Smooth muscle cell (in vitro differentiated cells): ENCODE measurements at regions not wholly inside any gene's neighbourhood (a gene's known extent, or its start where the extent isn't known, plus 50 kb on each side); places are given as distances from the start of the nearest gene placed in this dataset.

Source experiments
- DNase-seq: peaks from one replicate; lab custom pipeline; 2025; ENCODE audit not compliant: unreplicated experiment; lab: John Stamatoyannopoulos, UW
- H2AFZ ChIP-seq: fragments of 200-600 bp; sonication (generic); 2 replicates; pipeline ENCODE4 v1.6.0; 2016; ENCODE audit warnings: antibody characterized with exemption, low read depth, mild to moderate bottlenecking
- H3F3A ChIP-seq: fragments of 200-600 bp; sonication (generic); 2 replicates; pipeline ENCODE4 v1.6.0; 2017; ENCODE audit warnings: antibody characterized with exemption, low read depth
- H3K27ac ChIP-seq: fragments of 200-600 bp; sonication (generic); 2 replicates; pipeline ENCODE4 v1.5.1; 2016; ENCODE audit warnings: low read depth, mild to moderate bottlenecking
- H3K27me3 ChIP-seq: fragments of 200-600 bp; sonication (generic); 2 replicates; pipeline ENCODE4 v1.6.1; 2016; ENCODE audit warnings: low read depth, mild to moderate bottlenecking
- H3K36me3 ChIP-seq: fragments of 200-600 bp; sonication (generic); 2 replicates; pipeline ENCODE4 v1.5.1; 2016; ENCODE audit warnings: low read depth
- H3K4me1 ChIP-seq: fragments of 200-600 bp; sonication (generic); 2 replicates; pipeline ENCODE4 v1.5.1; 2016; ENCODE audit warnings: low read depth
- H3K4me2 ChIP-seq: fragments of 200-600 bp; sonication (generic); 2 replicates; pipeline ENCODE4 v1.6.0; 2016; ENCODE audit warnings: mild to moderate bottlenecking
- H3K4me3 ChIP-seq: fragments of 200-600 bp; sonication (generic); 2 replicates; pipeline ENCODE4 v1.5.1; 2016; ENCODE audit warnings: mild to moderate bottlenecking
- H3K79me2 ChIP-seq: fragments of 200-600 bp; sonication (generic); 2 replicates; pipeline ENCODE4 v1.6.0; 2016; ENCODE audit warnings: low read depth, mild to moderate bottlenecking
- H3K9ac ChIP-seq: fragments of 200-600 bp; sonication (generic); 2 replicates; pipeline ENCODE4 v1.6.0; 2016; ENCODE audit warnings: low read depth
- H3K9me3 ChIP-seq: fragments of 200-600 bp; sonication (generic); replicated peaks from 2 replicates; pipeline ENCODE4 v1.5.1; 2016; ENCODE audit warnings: low read depth
- H4K20me1 ChIP-seq: fragments of 200-600 bp; sonication (generic); 2 replicates; pipeline ENCODE4 v1.6.0; 2016; ENCODE audit warnings: low read depth
- WGBS: methylation state at CpG from one replicate; pipeline ENCODE4 v1.1.7; 2016; ENCODE audit warnings: low lambda C conversion rate; 5-methylcytosine and 5-hydroxymethylcytosine counted together
- TF ChIP-seq, protein P1 (sequence below): fragments of 200-600 bp; sonication (generic); IDR thresholded peaks from 2 replicates; pipeline ENCODE4 v1.5.1; 2017; ENCODE audit warnings: borderline replicate concordance, mild to moderate bottlenecking, antibody characterized with exemption; ENCODE audit not compliant: insufficient read depth, poor library complexity, severe bottlenecking

DNA sequence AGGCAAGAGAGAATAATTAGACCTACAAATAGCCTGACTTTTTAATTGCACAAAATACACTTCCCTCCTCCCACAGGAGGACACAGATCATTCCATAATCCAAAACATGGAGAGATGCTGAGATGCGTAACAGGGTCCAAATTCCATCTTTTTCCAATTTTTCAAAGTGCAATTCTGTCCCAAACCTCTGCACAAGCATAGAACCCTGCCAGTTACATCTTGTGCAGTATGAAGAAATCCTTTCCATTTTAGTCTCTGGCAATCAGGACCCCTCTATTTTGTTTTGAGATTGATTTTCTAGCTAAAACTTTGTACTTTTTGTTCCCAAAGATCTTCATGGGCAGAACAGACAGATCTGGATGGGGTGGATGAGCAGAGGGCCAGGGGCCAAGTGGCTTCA is 209.2 kb downstream of the B3GLCT start:
- DNase-seq, result no peak
- 96% methylated on average over 1 of the region's 1 CpG for WGBS
- Histone ChIP-seq H4K20me1 (no peaks in the 10 kb centered on the region), H3K4me1 (no peaks in the 10 kb centered on the region), H3K4me2 (no peak overlapping the region), H3K9ac (no peak overlapping the region), H2AFZ (no peak overlapping the region), H3K27me3 (peaks cover 17% of the 10 kb centered on the region), H3K9me3 (no peaks in the 10 kb centered on the region), H3K27ac (no peak overlapping the region), H3F3A (no peaks in the 10 kb centered on the region), H3K36me3 (no peaks in the 10 kb centered on the region), H3K79me2 (no peaks in the 10 kb centered on the region), H3K4me3 (no peak overlapping the region)
- TF ChIP-seq, protein P1, sequence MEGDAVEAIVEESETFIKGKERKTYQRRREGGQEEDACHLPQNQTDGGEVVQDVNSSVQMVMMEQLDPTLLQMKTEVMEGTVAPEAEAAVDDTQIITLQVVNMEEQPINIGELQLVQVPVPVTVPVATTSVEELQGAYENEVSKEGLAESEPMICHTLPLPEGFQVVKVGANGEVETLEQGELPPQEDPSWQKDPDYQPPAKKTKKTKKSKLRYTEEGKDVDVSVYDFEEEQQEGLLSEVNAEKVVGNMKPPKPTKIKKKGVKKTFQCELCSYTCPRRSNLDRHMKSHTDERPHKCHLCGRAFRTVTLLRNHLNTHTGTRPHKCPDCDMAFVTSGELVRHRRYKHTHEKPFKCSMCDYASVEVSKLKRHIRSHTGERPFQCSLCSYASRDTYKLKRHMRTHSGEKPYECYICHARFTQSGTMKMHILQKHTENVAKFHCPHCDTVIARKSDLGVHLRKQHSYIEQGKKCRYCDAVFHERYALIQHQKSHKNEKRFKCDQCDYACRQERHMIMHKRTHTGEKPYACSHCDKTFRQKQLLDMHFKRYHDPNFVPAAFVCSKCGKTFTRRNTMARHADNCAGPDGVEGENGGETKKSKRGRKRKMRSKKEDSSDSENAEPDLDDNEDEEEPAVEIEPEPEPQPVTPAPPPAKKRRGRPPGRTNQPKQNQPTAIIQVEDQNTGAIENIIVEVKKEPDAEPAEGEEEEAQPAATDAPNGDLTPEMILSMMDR, result no peak

DNA sequence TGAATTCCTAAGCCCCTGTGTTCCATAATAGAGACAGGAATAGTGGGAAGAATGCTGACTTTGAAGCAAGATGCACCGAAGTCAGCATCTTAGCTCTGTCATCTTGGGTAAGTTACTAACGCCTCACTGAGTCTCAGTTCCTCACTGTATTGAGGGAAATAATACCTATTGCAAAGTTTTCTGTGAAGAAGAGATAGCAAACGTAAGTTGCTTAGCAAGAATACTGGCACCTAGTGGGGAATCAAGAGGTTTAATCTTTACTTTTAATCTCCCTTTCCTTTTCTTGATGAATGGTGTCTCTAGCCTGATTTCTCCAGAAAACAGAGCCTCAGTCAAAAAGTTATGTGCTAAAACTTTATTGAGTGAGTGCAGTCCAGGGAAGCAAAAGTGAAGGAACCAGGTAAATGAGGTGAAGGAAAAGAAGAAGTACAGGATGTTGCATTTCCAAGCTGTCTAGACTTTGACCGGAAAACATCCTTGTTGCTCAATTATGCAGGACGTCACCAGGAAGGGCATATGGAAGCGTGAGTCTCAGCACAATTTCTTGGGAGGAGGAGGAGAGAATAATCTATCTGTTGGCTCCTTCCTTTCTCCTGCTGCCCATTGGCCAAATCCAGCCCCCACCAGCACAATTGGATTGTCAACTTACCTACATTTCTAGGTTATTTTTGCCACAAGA is 210.0 kb downstream of the B3GLCT start:
- no peak overlapping the region for H3K4me2 ChIP-seq
- no peak overlapping the region for H3K27ac ChIP-seq
- no peaks in the 10 kb centered on the region for H3K4me1 ChIP-seq
- WGBS, result 83% methylated on average over 6 of the region's 6 CpGs
- H3K4me3 ChIP-seq, result no peak overlapping the region
- H3K36me3 ChIP-seq, result no peaks in the 10 kb centered on the region
- TF ChIP-seq, protein P1, result peak; percentile 9
- no peaks in the 10 kb centered on the region for H3K9me3 ChIP-seq
- no peaks in the 10 kb centered on the region for H3K79me2 ChIP-seq
- H3F3A ChIP-seq, result no peaks in the 10 kb centered on the region
- no peak overlapping the region for H2AFZ ChIP-seq
- peaks cover 17% of the 10 kb centered on the region for H3K27me3 ChIP-seq
- H4K20me1 ChIP-seq, result no peaks in the 10 kb centered on the region
- H3K9ac ChIP-seq, result no peak overlapping the region
- no peak for DNase-seq

DNA sequence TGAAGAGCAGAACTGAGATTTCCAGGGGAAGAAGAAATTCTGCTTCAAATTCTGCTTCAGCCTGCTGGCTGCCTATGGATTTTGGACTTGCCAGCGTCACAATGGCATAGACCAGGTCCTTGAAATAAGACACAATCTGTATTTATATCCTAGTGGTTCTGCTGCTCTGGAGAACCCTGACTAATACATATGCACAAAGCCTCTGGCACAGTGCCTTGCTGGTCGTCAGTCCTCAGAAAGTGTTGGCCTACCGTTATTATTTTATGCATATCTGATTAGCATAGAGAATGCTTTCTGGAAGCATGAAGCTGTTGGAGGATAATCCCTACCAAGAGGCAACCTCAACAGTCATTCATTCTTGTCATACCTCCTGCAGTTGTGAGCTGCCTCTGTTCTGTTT is 213.7 kb downstream of the B3GLCT start:
- Histone ChIP-seq H3K4me3 (no peak overlapping the region), H3K27ac (no peak overlapping the region), H3F3A (no peaks in the 10 kb centered on the region), H3K4me2 (no peak overlapping the region), H3K79me2 (no peaks in the 10 kb centered on the region), H3K36me3 (no peaks in the 10 kb centered on the region), H3K9ac (no peak overlapping the region), H3K4me1 (peaks cover 10% of the 10 kb centered on the region), H4K20me1 (no peaks in the 10 kb centered on the region), H2AFZ (no peak overlapping the region), H3K27me3 (peaks cover 17% of the 10 kb centered on the region), H3K9me3 (no peaks in the 10 kb centered on the region)
- TF ChIP-seq, protein P1, result no peak
- WGBS, result 84% methylated on average over 3 of the region's 3 CpGs
- DNase-seq, result no peak

DNA sequence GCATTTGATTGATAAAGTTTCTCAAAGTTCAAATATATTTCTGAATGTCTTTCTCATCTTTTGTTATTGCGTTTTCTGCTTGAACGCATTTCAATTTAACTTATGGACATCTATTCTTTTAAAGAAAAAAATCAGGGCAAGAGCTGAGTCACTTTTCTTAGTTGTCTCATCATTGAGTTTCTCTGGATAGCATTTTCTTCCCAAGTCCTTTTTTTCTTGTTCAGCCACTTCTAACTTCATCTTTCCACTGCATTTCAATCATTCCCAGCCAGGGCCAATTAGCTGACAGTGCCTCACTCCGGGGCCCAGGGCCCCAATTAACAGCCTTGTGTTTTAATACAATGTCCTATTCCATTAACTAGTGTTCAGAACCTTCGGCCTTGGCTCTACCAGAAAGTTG is 216.3 kb downstream of the B3GLCT start:
- DNase-seq, result no peak
- H3K9ac ChIP-seq, result no peak overlapping the region
- no peaks in the 10 kb centered on the region for H3F3A ChIP-seq
- H3K4me1 ChIP-seq, result peaks cover 10% of the 10 kb centered on the region
- H3K27ac ChIP-seq, result no peak overlapping the region
- TF ChIP-seq, protein P1, result no peak
- H3K36me3 ChIP-seq, result no peaks in the 10 kb centered on the region
- no peak overlapping the region for H3K4me3 ChIP-seq
- no peak overlapping the region for H3K4me2 ChIP-seq
- peaks cover 22% of the 10 kb centered on the region for H3K27me3 ChIP-seq
- H4K20me1 ChIP-seq, result no peaks in the 10 kb centered on the region
- H3K79me2 ChIP-seq, result no peaks in the 10 kb centered on the region
- H3K9me3 ChIP-seq, result no peaks in the 10 kb centered on the region
- 87% methylated on average over 4 of the region's 4 CpGs for WGBS
- no peak overlapping the region for H2AFZ ChIP-seq
